Hypothalamus (tissue), 51 donors: ENCODE measurements at regions not wholly inside any gene's neighbourhood (a gene's known extent, or its start where the extent isn't known, plus 50 kb on each side); places are given as distances from the start of the nearest gene placed in this dataset.
"Not testable (repeated sequence)": the region's sequence is repeated elsewhere in the genome, so short reads cannot be mapped to it uniquely, and the experiment has no call there.

Experiments
- DNase-seq, 51 donors: peaks; one replicate each; lab custom pipeline; 2025; lab: John Stamatoyannopoulos, UW

DNA sequence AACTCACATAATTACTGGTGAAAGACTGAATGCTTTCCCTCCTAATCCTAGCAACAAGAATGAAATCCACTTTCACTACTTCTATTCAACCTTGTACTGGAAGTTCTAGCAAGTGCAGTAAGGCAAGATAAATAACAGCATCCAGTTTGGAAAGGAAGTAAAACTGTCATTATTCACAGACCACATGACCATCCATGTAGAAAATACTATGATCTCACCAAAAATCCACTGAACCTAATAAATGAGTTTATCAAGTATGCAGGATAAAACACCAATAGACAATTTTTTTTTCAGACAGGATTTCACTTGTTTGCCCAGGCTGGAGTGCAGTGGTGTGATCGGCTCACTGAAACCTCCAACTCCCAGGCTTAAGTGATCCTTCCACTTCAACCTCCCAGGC lies 117.7 kb downstream of the TMEM167A start:
- no peak for DNase-seq

GRCh38 chr5:82956600-82956999 lies 120.6 kb downstream of the TMEM167A start:
- no peak for DNase-seq

- no peak for DNase-seq
These were observed 124.9 kb downstream of the TMEM167A start for GRCh38 chr5:82952326-82952725.

DNA sequence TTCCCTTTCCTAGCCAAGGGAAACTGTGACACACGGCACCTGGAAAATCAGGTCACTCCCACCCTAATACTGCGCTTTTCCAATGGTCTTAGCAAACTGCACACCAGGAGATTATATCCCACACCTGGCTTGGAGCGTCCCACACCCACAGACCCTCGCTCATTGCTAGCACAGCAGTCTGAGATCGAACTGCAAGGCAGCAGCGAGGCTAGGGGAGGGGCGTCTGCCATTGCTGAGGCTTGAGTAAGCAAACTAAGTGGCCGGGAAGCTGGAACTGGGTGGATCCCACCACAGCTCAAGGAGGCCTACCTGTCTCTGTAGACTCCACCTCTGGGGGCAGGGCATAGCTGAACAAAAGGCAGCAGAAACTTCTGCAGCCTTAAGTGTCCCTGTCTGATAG lies 132.9 kb downstream of the TMEM167A start:
- DNase-seq: not testable (repeated sequence)

DNA sequence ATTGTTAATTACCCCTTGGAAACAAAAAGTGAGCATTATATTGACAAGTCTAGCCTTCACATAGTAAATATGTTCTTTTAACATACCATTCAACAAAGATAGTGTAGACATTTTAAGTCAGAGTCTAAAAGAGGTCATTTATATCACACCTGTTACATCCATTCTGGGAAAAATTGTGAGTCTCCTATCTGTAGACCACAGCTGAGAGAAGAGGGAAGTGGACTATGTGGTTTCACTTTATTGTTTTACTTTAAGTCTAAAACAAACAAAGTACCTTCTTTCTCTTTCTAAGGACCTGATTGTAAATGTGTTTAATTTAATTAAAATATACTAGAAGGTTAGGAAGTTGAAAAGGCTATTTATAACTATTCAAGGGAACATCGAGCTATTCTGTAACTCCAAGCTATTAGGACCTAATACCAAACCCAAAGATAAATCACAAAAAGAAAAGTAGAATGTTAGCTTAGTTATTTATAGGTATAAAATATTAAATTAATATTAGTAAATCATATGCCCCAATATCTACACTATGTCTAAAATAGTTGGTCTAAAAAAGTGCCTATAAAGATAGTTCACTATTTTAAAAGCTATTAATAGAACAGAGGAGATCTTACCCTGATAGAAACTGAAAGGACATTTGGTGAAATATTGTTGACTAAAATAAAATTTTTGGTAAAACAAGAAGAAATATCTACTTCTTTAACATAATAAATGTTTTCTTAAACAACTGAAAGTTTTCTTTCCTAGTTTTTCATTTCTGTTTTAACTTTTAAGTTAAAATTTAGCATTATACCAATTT lies 134.9 kb downstream of the TMEM167A start:
- no peak for DNase-seq

DNA sequence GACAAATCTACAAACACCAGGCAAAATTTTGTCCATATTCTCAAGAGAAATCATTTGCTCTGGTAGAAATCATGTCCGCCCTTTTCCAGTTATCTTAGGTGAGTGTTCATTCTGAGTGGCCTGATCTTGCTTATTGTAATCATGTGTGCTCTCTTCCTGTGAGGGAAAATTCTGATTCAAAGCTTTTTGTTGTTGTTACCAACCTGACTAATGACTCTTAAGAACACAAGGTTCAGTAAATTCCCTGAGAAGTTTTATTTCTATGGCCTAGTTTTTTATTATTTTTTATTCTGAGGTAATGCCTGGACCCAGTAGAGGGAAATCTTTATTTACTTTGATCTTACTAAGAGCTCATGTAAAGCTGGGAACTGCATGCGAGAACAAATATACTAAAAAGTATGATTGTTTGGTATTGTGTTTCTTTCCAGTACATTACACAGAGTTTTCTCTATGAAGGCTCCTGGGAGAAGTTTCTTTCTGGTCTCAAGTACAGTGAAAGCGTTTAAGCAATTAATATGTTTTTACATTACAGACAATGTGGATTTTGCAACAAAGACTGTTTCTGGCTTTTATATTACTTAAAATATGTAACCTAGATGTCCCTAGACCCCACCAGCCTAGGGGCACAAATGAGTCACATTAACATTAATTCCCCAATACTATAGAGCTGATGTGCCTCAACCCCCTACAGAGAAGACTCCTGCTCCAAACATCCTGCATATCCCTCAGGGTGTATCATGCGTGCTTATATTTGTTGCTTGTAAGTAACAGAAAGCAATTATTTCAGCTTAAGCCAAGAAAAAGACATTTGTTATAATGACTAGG lies 138.1 kb downstream of the TMEM167A start:
- no peak for DNase-seq

- DNase-seq: not testable (repeated sequence)
These were observed 144.5 kb downstream of the TMEM167A start for GRCh38 chr5:82932473-82933220.

DNA sequence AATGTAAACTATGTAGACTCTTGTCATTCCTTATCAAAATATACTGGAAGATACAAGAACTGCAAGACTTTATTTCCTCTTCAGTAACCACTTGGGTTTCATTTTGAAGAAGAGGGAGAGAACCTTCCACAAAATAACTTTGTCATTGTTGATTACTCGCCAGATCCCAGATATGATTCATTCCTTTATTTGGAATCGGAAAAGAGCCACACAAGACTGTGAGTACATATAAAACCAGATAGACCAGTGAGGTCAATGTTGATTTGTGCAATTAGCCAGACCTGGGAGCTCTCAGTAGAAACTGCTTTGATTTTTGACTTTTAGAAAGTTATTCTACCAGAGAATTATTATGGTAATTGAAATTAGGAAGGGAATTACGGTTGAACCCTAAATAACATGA lies 146.1 kb downstream of the TMEM167A start:
- DNase-seq: no peak

DNA sequence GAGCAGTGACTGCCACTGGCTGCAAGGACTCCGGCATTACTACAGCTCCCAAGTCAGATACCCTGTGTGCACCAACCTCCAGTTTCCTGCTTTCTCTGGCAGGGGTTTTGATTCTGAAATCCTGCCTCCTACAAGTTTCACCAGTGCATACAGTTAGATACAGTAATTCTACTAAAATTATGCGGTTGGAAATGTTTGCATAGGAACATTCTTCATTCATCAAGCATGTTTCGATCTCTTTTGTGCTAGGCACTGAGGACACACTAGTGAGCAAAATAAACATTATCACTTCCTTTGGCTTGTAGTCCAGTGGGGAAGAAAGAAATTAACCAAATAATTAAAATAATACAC lies 152.2 kb downstream of the TMEM167A start:
- no peak for DNase-seq

DNA sequence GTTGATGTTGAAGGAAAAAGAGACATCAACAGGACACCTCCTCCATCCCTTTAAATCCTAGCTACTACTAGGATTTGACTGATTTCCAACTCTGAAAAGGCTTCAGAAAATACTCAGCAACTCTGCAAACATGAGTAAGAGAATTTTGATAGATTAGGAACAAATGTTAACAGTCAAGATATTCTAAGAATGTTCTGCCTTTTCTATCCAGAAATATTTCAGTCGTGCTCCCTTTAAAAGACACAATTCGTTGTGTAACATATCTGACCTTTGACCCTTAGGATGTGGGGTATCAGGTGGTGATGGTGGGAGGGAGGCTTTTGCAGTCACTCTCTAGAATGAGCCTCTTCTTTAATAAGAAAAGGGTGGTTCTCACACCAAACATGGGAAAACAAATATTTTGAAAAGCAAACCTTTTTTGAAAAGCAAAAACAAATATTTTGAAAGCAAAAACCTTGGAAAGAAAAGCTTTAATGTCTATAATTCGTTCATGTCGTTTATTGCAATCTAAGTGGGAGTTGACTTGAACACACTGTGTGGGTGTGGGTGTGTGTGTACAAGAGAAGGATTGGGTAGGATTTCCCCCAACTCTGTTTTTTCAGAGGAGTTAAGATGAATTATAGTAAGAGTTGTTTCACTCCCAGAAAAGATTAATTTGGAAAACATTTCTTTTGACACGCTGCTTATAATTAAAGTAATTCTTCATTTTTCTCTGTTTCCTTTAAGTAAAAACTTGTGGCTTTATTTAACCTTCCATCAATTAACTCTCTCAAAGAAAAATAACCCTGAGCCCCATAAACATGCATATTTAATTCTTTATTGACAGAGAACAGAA lies 152.8 kb downstream of the TMEM167A start:
- no peak for DNase-seq

- DNase-seq: peak in 41 of 51 donors; percentile 1 to 74 (median 26)
These were observed 155.0 kb downstream of the TMEM167A start for GRCh38 chr5:82922086-82922734.

GRCh38 chr5:82918311-82919031 lies 158.7 kb downstream of the TMEM167A start:
- DNase-seq: no peak

GRCh38 chr5:82917584-82917983 lies 159.6 kb downstream of the TMEM167A start:
- no peak for DNase-seq

GRCh38 chr5:82913971-82914370 lies 163.2 kb downstream of the TMEM167A start:
- DNase-seq: no peak

DNA sequence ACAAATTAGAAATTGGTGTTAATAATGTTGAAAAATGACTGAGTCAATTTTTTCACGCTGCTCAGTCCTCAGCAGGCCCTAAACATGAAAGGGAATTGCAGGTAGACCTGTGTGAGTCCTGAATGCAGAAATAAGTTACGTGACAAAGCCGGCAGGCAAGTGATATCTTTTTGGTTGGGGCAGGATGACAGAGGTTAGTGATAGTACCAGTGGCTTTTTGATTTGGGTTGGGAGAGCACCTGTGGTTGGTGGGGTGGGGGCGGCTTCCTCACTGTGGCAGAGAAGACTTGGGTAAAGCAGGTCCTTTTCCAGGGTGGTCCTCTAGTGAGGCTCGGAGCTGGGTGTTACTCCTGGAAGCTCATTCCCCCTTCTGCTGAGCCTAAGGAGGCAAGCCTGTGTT lies 164.7 kb downstream of the TMEM167A start:
- DNase-seq: no peak

DNA sequence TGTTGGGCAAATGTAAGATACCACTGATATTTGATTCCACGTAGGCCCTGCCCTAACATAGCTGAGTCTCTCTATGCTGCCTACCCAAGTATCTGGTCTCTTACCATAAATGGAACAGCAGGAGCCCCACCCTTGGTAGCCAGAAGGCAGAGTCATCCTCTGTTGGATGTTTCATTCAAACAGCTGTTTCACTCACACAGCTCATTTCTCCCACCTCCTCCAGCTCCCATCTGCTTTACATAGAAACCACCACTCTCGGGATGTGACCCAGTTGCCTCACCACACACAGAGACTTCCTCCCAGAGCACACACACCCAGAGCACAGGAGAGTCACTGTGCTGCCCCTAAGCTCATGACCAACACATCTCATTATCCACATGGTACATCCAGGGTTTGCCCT lies 165.3 kb downstream of the TMEM167A start:
- peak in 1 of 51 donors; percentile 3 for DNase-seq

- no peak for DNase-seq
These were observed 166.3 kb downstream of the TMEM167A start for GRCh38 chr5:82910905-82911304.

- no peak for DNase-seq
These were observed 166.7 kb downstream of the TMEM167A start for GRCh38 chr5:82910491-82910890.

- no peak for DNase-seq
These were observed 167.4 kb downstream of the TMEM167A start for GRCh38 chr5:82909771-82910170.
